ENCODE measurements at regions not wholly inside any gene's neighbourhood (a gene's known extent, or its start where the extent isn't known, plus 50 kb on each side); places are given as distances from the start of the nearest gene placed in this dataset.

- DNase-seq, result no peak
These were observed 80.4 kb upstream of the PDE10A start for GRCh38 chr6:165743366-165743898.

GRCh38 chr6:165742047-165742446 is 79.0 kb upstream of the PDE10A start:
- no peak for DNase-seq

GRCh38 chr6:165737396-165737795 is 74.4 kb upstream of the PDE10A start:
- DNase-seq, result no peak

GRCh38 chr6:165735065-165735464 is 72.0 kb upstream of the PDE10A start:
- DNase-seq, result no peak

- DNase-seq, result no peak
These were observed 70.4 kb upstream of the PDE10A start for GRCh38 chr6:165733489-165733791.

- DNase-seq, result no peak
These were observed 69.9 kb upstream of the PDE10A start for GRCh38 chr6:165732696-165733488.

GRCh38 chr6:165729307-165729936 is 66.4 kb upstream of the PDE10A start:
- DNase-seq, result no peak

GRCh38 chr6:165728216-165728615 is 65.2 kb upstream of the PDE10A start:
- no peak for DNase-seq

GRCh38 chr6:165726965-165727381 is 63.9 kb upstream of the PDE10A start:
- no peak for DNase-seq

GRCh38 chr6:165726290-165726875 is 63.3 kb upstream of the PDE10A start:
- DNase-seq, result no peak

GRCh38 chr6:165725201-165725600 is 62.2 kb upstream of the PDE10A start:
- DNase-seq, result no peak

- no peak for DNase-seq
These were observed 60.3 kb upstream of the PDE10A start for GRCh38 chr6:165723326-165723725.

GRCh38 chr6:165722022-165722421 is 59.0 kb upstream of the PDE10A start:
- DNase-seq, result no peak

GRCh38 chr6:165721356-165721755 is 58.3 kb upstream of the PDE10A start:
- DNase-seq, result no peak

- no peak for DNase-seq
These were observed 55.5 kb upstream of the PDE10A start for GRCh38 chr6:165718491-165718891.

- no peak for DNase-seq
These were observed 54.9 kb upstream of the PDE10A start for GRCh38 chr6:165717732-165718465.

- no peak for DNase-seq
These were observed 53.8 kb upstream of the PDE10A start for GRCh38 chr6:165716886-165717285.

GRCh38 chr6:165715428-165715827 is 52.4 kb upstream of the PDE10A start:
- no peak for DNase-seq

GRCh38 chr6:165714907-165715306 is 51.9 kb upstream of the PDE10A start:
- no peak for DNase-seq

GRCh38 chr6:165713845-165714466 is 50.9 kb upstream of the PDE10A start:
- DNase-seq, result no peak

All from midbrain (tissue), 1 donor.